NCI-H748 treated with DMSO at 0.1 percent for 48 hours (cell line): ENCODE measurements at regions not wholly inside any gene's neighbourhood (a gene's known extent, or its start where the extent isn't known, plus 50 kb on each side); places are given as distances from the start of the nearest gene placed in this dataset.

Experiments used
- DNase-seq: peaks from one replicate; lab custom pipeline; 2025; lab: John Stamatoyannopoulos, UW

- DNase-seq: no peak
Measured at GRCh38 chr9:96038271-96038670, 162.8 kb downstream of the ERCC6L2 start.

GRCh38 chr9:96034553-96035122, 159.1 kb downstream of the ERCC6L2 start:
- DNase-seq: no peak

- no peak for DNase-seq
Measured at GRCh38 chr9:96033896-96034295, 158.4 kb downstream of the ERCC6L2 start.

- no peak for DNase-seq
Measured at GRCh38 chr9:96031916-96032534, 156.5 kb downstream of the ERCC6L2 start.

GRCh38 chr9:96031366-96031824, 155.9 kb downstream of the ERCC6L2 start:
- DNase-seq: peak; percentile 88

- no peak for DNase-seq
Measured at GRCh38 chr9:96029722-96030530, 154.4 kb downstream of the ERCC6L2 start.

- no peak for DNase-seq
Measured at GRCh38 chr9:96027251-96028131, 152.0 kb downstream of the ERCC6L2 start.

- no peak for DNase-seq
Measured at GRCh38 chr9:96026655-96027213, 151.2 kb downstream of the ERCC6L2 start.

- DNase-seq: no peak
Measured at GRCh38 chr9:96025995-96026602, 150.6 kb downstream of the ERCC6L2 start.

- no peak for DNase-seq
Measured at GRCh38 chr9:96023486-96023885, 148.0 kb downstream of the ERCC6L2 start.

GRCh38 chr9:96022445-96023051, 147.1 kb downstream of the ERCC6L2 start:
- DNase-seq: no peak

- peak; percentile 5 for DNase-seq
Measured at GRCh38 chr9:96021551-96022444, 146.3 kb downstream of the ERCC6L2 start.

- no peak for DNase-seq
Measured at GRCh38 chr9:96020792-96021550, 145.5 kb downstream of the ERCC6L2 start.

GRCh38 chr9:96020300-96020791, 144.9 kb downstream of the ERCC6L2 start:
- no peak for DNase-seq
